AG10803 (cell line): ENCODE measurements at regions not wholly inside any gene's neighbourhood (a gene's known extent, or its start where the extent isn't known, plus 50 kb on each side); places are given as distances from the start of the nearest gene placed in this dataset.
"Not testable (repeated sequence)": the region's sequence is repeated elsewhere in the genome, so short reads cannot be mapped to it uniquely, and the experiment has no call there.

Experiments used
- DNase-seq: peaks from one replicate; pipeline ENCODE4 v3.0.0; 2010; ENCODE audit warnings: low read depth
- H3K4me3 ChIP-seq: 2 replicates; pipeline ENCODE4 v1.5.1; 2011; ENCODE audit warnings: mild to moderate bottlenecking, low read length, control low read depth
- TF ChIP-seq, protein P1 (sequence below): conservative IDR thresholded peaks from 2 replicates; pipeline ENCODE4 v1.5.1; 2011; ENCODE audit warnings: mild to moderate bottlenecking, low read length, control low read depth, inconsistent platforms

- DNase-seq: no peak
- TF ChIP-seq, protein P1, sequence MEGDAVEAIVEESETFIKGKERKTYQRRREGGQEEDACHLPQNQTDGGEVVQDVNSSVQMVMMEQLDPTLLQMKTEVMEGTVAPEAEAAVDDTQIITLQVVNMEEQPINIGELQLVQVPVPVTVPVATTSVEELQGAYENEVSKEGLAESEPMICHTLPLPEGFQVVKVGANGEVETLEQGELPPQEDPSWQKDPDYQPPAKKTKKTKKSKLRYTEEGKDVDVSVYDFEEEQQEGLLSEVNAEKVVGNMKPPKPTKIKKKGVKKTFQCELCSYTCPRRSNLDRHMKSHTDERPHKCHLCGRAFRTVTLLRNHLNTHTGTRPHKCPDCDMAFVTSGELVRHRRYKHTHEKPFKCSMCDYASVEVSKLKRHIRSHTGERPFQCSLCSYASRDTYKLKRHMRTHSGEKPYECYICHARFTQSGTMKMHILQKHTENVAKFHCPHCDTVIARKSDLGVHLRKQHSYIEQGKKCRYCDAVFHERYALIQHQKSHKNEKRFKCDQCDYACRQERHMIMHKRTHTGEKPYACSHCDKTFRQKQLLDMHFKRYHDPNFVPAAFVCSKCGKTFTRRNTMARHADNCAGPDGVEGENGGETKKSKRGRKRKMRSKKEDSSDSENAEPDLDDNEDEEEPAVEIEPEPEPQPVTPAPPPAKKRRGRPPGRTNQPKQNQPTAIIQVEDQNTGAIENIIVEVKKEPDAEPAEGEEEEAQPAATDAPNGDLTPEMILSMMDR: no peak
- no peak overlapping the region for H3K4me3 ChIP-seq
Measured at GRCh38 chr5:42066131-42066530, 141.1 kb downstream of the FBXO4 start.

DNA sequence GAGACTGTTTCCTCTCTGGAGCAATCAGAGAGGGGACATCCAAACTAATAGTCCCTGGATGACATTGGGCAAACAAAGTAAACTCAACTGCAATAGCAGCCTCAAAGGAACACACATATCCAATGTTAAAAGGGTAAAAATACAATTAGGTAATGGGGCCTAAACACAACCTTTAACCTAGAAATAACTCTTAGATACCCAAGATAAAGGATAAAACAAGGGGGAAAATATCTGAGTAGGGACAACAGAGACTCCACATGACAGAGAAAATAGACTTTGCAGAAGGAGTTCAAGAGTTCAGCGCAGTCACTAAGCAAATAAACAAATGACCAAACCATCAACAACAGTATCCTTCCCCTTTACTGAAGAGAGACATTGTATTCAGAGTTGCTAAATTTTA, 149.3 kb downstream of the FBXO4 start:
- no peak overlapping the region for H3K4me3 ChIP-seq
- DNase-seq: no peak
- TF ChIP-seq, protein P1: no peak

DNA sequence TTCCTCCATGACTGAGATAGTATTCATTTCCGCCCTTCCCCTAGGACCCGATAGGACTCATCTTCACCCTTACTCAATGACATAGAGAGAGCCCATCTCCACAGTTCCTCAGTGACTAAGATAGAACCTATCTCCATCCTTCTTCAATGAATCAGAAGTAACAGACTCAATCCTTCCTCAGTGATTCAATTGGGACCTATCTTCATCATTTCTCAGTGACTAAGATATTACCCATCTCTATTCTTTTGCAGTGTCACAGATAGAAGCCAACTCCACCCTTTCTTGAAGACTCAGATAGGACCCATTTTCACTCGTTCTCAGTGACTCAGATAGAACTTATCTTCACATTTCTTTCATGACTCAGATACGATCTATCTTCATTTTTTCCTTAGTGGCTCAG, 164.6 kb downstream of the FBXO4 start:
- no peak for DNase-seq

DNA sequence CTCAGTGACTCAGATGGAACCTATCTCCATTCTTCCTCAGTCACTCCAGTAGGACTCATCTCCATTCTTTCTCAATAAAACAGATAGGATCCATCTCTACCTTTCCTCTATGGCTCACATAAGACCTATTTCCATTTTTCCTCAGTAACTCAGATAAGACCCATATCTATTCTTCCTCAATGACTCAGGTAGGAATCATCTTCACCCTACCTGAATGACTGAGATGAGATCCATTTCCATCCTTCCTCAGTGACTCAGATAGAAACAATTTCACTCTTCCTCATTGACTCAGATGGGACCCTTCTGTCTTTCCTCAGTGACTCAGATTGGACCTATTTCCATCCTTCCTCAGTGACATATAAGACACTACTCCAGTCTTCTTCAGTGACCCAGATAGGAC, 165.1 kb downstream of the FBXO4 start:
- TF ChIP-seq, protein P1: no peak
- no peak overlapping the region for H3K4me3 ChIP-seq
- no peak for DNase-seq

More for the DNA sequence above, 164.6 kb downstream of the FBXO4 start:
- TF ChIP-seq, protein P1: no peak
- no peak overlapping the region for H3K4me3 ChIP-seq

DNA sequence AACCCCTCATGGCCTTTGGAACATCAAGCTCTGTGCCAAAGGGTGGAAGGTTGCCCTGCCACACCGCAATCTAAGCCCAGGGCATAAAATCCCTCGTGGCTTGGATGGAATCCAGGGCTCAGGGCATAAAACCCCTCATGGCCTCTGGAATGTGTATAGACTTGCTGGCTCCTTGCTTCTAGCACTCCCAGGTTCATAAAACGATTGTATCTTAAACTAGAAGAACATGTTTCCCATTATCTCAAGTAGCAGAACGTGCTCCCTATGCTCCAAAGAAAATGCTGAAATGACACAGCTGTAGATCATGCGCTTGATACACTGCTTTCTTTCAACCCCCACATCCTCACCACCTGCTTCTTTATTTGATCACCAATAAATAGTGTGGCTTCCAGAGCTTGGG, 174.8 kb downstream of the FBXO4 start:
- DNase-seq, H3K4me3 ChIP-seq: not testable (repeated sequence)

GRCh38 chr5:42108468-42108867, 183.4 kb downstream of the FBXO4 start:
- TF ChIP-seq, protein P1: no peak
- H3K4me3 ChIP-seq: no peak overlapping the region
- no peak for DNase-seq

DNA sequence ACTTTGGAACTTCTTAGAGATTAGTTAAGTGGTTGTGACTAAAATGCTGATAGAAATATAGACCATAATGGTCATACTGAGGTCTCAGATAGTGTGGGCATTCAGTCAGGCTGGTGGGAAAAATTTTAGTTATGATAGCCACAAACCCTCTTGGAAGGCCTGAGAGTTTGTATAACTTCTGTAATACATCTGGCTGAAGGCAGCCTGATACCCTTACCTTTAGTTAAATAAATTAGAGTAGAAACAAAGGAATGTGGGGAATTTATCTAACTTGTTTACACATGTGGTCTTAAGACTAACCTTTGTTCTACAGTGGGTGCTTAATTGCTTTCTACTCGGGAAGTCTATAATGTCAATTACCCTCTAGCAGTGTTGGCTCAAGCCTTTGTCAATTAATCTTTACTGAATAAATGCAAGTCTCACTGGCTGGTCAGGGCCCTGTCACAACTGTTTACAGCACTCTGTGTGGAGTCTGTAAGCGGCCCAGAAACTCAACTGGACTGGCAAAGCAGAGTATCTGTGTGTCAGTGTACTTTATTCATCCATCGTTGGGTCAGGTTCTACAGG, 184.0 kb downstream of the FBXO4 start:
- H3K4me3 ChIP-seq: no peak overlapping the region
- TF ChIP-seq, protein P1: no peak
- DNase-seq: no peak

DNA sequence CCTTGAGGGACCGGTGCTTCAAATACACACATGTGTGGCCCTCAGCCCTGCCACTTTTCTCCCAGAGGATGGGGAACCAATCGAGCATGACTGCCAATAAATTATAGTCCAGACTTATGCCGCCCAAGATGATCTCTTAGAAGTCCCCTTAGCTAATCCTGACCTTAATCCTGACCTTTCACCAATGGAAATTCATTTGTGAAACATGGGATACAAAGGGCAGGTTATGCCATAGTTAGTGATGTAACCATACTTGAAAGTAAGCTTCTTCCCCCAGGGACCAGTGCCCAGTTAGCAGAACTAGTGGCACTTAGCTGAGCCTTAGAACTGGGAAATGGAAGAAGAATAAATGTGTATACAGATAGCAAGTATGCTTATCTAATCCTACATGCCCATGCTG, 190.6 kb downstream of the FBXO4 start:
- H3K4me3 ChIP-seq, DNase-seq: not testable (repeated sequence)
